ENCODE measurements at regions not wholly inside any gene's neighbourhood (a gene's known extent, or its start where the extent isn't known, plus 50 kb on each side); places are given as distances from the start of the nearest gene placed in this dataset.
"Not testable (repeated sequence)": the region's sequence is repeated elsewhere in the genome, so short reads cannot be mapped to it uniquely, and the experiment has no call there.

GRCh38 chrX:40933132-40933705 is 152.0 kb upstream of the USP9X start:
- peak; percentile 52 for ATAC-seq
- intact Hi-C loops (cut with DNase I) = no loop called here
- DNase-seq (ENCODE audit: low spot score) = no peak

GRCh38 chrX:40933706-40934425 is 151.4 kb upstream of the USP9X start:
- DNase-seq (ENCODE audit: low spot score) = no peak
- ATAC-seq = peak; percentile 85
- intact Hi-C loops (cut with DNase I) = no loop called here

GRCh38 chrX:40936827-40937226 is 148.4 kb upstream of the USP9X start:
- ATAC-seq = no peak
- intact Hi-C loops (cut with DNase I) = no loop called here
- DNase-seq (ENCODE audit: low spot score) = no peak

- DNase-seq (ENCODE audit: low spot score) = no peak
- intact Hi-C loops (cut with DNase I) = no loop called here
- ATAC-seq = no peak
Observed at GRCh38 chrX:40938423-40938822, 146.8 kb upstream of the USP9X start.

GRCh38 chrX:40943093-40943641 is 142.1 kb upstream of the USP9X start:
- ATAC-seq (no peak), DNase-seq (ENCODE audit: low spot score) (no peak)
- intact Hi-C loops (cut with DNase I) = no loop called here

GRCh38 chrX:40945361-40945713 is 139.9 kb upstream of the USP9X start:
- no peak for DNase-seq (ENCODE audit: low spot score)
- intact Hi-C loops (cut with DNase I) = no loop called here

GRCh38 chrX:40947276-40947675 is 138.0 kb upstream of the USP9X start:
- intact Hi-C loops (cut with DNase I) = no loop called here
- no peak for DNase-seq (ENCODE audit: low spot score)
- no peak for ATAC-seq

More at GRCh38 chrX:40945361-40945713, 139.9 kb upstream of the USP9X start:
- ATAC-seq = peak; percentile 96

GRCh38 chrX:40949071-40949470 is 136.2 kb upstream of the USP9X start:
- DNase-seq (ENCODE audit: low spot score) (no peak), ATAC-seq (no peak)
- intact Hi-C loops (cut with DNase I) = no loop called here

- DNase-seq (ENCODE audit: low spot score) (no peak), ATAC-seq (no peak)
- intact Hi-C loops (cut with DNase I) = no loop called here
Observed at GRCh38 chrX:40950546-40950945, 134.7 kb upstream of the USP9X start.

- intact Hi-C loops (cut with DNase I); ATAC-seq; DNase-seq (ENCODE audit: low spot score): not testable (repeated sequence)
Observed at GRCh38 chrX:40951407-40951806, 133.8 kb upstream of the USP9X start.

GRCh38 chrX:40952855-40953254 is 132.4 kb upstream of the USP9X start:
- no peak for ATAC-seq
- intact Hi-C loops (cut with DNase I) = no loop called here
- no peak for DNase-seq (ENCODE audit: low spot score)

- DNase-seq (ENCODE audit: low spot score) (no peak), ATAC-seq (no peak)
- intact Hi-C loops (cut with DNase I) = no loop called here
Observed at GRCh38 chrX:40953369-40953768, 131.9 kb upstream of the USP9X start.

- intact Hi-C loops (cut with DNase I) = no loop called here
- DNase-seq (ENCODE audit: low spot score) (no peak), ATAC-seq (no peak)
Observed at GRCh38 chrX:40960041-40960440, 125.2 kb upstream of the USP9X start.

GRCh38 chrX:40962793-40963407 is 122.3 kb upstream of the USP9X start:
- no peak for DNase-seq (ENCODE audit: low spot score)
- no peak for ATAC-seq

GRCh38 chrX:40964008-40964407 is 121.2 kb upstream of the USP9X start:
- DNase-seq (ENCODE audit: low spot score) (no peak), ATAC-seq (no peak)
- intact Hi-C loops (cut with DNase I) = no loop called here

More at GRCh38 chrX:40962793-40963407, 122.3 kb upstream of the USP9X start:
- intact Hi-C loops (cut with DNase I) = no loop called here

- ATAC-seq = no peak
- no peak for DNase-seq (ENCODE audit: low spot score)
- intact Hi-C loops (cut with DNase I) = no loop called here
Observed at GRCh38 chrX:40964633-40965586, 120.3 kb upstream of the USP9X start.

GRCh38 chrX:40966213-40966820 is 118.9 kb upstream of the USP9X start:
- intact Hi-C loops (cut with DNase I) = no loop called here
- no peak for ATAC-seq
- no peak for DNase-seq (ENCODE audit: low spot score)

- DNase-seq (ENCODE audit: low spot score) = no peak
- ATAC-seq = no peak
Observed at GRCh38 chrX:40968180-40968579, 117.1 kb upstream of the USP9X start.

GRCh38 chrX:40971736-40972135 is 113.5 kb upstream of the USP9X start:
- no peak for ATAC-seq
- DNase-seq (ENCODE audit: low spot score) = no peak
- intact Hi-C loops (cut with DNase I) = no loop called here

More at GRCh38 chrX:40968180-40968579, 117.1 kb upstream of the USP9X start:
- intact Hi-C loops (cut with DNase I) = no loop called here

All from sciatic nerve (tissue), 2 donors.